CD4-positive, alpha-beta T cell treated with Interleukin-17A for 1 hour (primary cell): ENCODE measurements at regions not wholly inside any gene's neighbourhood (a gene's known extent, or its start where the extent isn't known, plus 50 kb on each side); places are given as distances from the start of the nearest gene placed in this dataset.
"Not testable (repeated sequence)": the region's sequence is repeated elsewhere in the genome, so short reads cannot be mapped to it uniquely, and the experiment has no call there.

ENCODE experiments used
- DNase-seq: peaks from one replicate; pipeline ENCODE4 v3.0.0-alpha.2; 2020

- no peak for DNase-seq
Measured at GRCh38 chr5:57774439-57774838, 291.8 kb upstream of the ACTBL2 start.

GRCh38 chr5:57772512-57772911 lies 289.9 kb upstream of the ACTBL2 start:
- peak; percentile 3 for DNase-seq

GRCh38 chr5:57770039-57770438 lies 287.4 kb upstream of the ACTBL2 start:
- no peak for DNase-seq

GRCh38 chr5:57768745-57769144 lies 286.1 kb upstream of the ACTBL2 start:
- no peak for DNase-seq

- DNase-seq: no peak
Measured at GRCh38 chr5:57764479-57765089, 282.0 kb upstream of the ACTBL2 start.

- no peak for DNase-seq
Measured at GRCh38 chr5:57761513-57761912, 278.9 kb upstream of the ACTBL2 start.

GRCh38 chr5:57754616-57755015 lies 272.0 kb upstream of the ACTBL2 start:
- no peak for DNase-seq

GRCh38 chr5:57753446-57753845 lies 270.8 kb upstream of the ACTBL2 start:
- no peak for DNase-seq

GRCh38 chr5:57751710-57752109 lies 269.1 kb upstream of the ACTBL2 start:
- DNase-seq: no peak

GRCh38 chr5:57750891-57751290 lies 268.3 kb upstream of the ACTBL2 start:
- DNase-seq: no peak

- no peak for DNase-seq
Measured at GRCh38 chr5:57750282-57750681, 267.7 kb upstream of the ACTBL2 start.

- no peak for DNase-seq
Measured at GRCh38 chr5:57749396-57749795, 266.8 kb upstream of the ACTBL2 start.

GRCh38 chr5:57745700-57746651 lies 263.4 kb upstream of the ACTBL2 start:
- no peak for DNase-seq

GRCh38 chr5:57745029-57745428 lies 262.4 kb upstream of the ACTBL2 start:
- no peak for DNase-seq

GRCh38 chr5:57741336-57741735 lies 258.7 kb upstream of the ACTBL2 start:
- DNase-seq: no peak

- no peak for DNase-seq
Measured at GRCh38 chr5:57738787-57739186, 256.2 kb upstream of the ACTBL2 start.

- DNase-seq: no peak
Measured at GRCh38 chr5:57738301-57738700, 255.7 kb upstream of the ACTBL2 start.

- no peak for DNase-seq
Measured at GRCh38 chr5:57736716-57737115, 254.1 kb upstream of the ACTBL2 start.

GRCh38 chr5:57735279-57736153 lies 252.9 kb upstream of the ACTBL2 start:
- not testable (repeated sequence) for DNase-seq

GRCh38 chr5:57734296-57734695 lies 251.7 kb upstream of the ACTBL2 start:
- DNase-seq: no peak

GRCh38 chr5:57727591-57727990 lies 245.0 kb upstream of the ACTBL2 start:
- no peak for DNase-seq

- no peak for DNase-seq
Measured at GRCh38 chr5:57725658-57726504, 243.3 kb upstream of the ACTBL2 start.
